Ectodermal cell (in vitro differentiated cells): ENCODE measurements at regions not wholly inside any gene's neighbourhood (a gene's known extent, or its start where the extent isn't known, plus 50 kb on each side); places are given as distances from the start of the nearest gene placed in this dataset.

Experiments used
- H3K27ac ChIP-seq: 2 replicates; pipeline ENCODE4 v1.7.0; 2013; ENCODE audit warnings: mild to moderate bottlenecking, low read depth, low read length; ENCODE audit not compliant: insufficient read depth, poor library complexity, severe bottlenecking
- H3K27me3 ChIP-seq: 2 replicates; pipeline ENCODE4 v1.7.0; 2013; ENCODE audit warnings: mild to moderate bottlenecking, low read length; ENCODE audit not compliant: insufficient read depth, control insufficient read depth, poor library complexity, severe bottlenecking
- H3K36me3 ChIP-seq: one replicate; pipeline ENCODE4 v1.7.0; 2013; ENCODE audit warnings: low read length; ENCODE audit not compliant: control insufficient read depth, insufficient read depth
- H3K4me1 ChIP-seq: one replicate; pipeline ENCODE4 v1.7.0; 2013; ENCODE audit warnings: low read length; ENCODE audit not compliant: control insufficient read depth, insufficient read depth
- H3K4me3 ChIP-seq: 2 replicates; pipeline ENCODE4 v1.7.0; 2013; ENCODE audit warnings: low read depth, low read length, control low read depth; ENCODE audit not compliant: insufficient read depth
- H3K9me3 ChIP-seq: 2 replicates; pipeline ENCODE4 v1.7.0; 2013; ENCODE audit warnings: mild to moderate bottlenecking, low read length, moderate library complexity; ENCODE audit not compliant: control insufficient read depth
- WGBS, 2 experiments: methylation state at CpG; one replicate each; pipeline ENCODE4 v1.1.7; 2013; ENCODE audit warnings: missing lambda C conversion rate in 2 of 2; 5-methylcytosine and 5-hydroxymethylcytosine counted together

GRCh38 chr10:85008488-85009184, 680.2 kb downstream of the CCSER2 start:
- Histone ChIP-seq H3K4me3 (no peak overlapping the region), H3K27me3 (no peaks in the 10 kb centered on the region), H3K36me3 (no peaks in the 10 kb centered on the region), H3K4me1 (no peaks in the 10 kb centered on the region), H3K9me3 (no peaks in the 10 kb centered on the region), H3K27ac (no peak overlapping the region)
- 89 to 91% methylated on average over 5 to 6 of the region's 6 CpGs for WGBS, 2 experiments

GRCh38 chr10:85012305-85012704, 683.9 kb downstream of the CCSER2 start:
- no peak overlapping the region for H3K4me3 ChIP-seq
- H3K27ac ChIP-seq, result no peak overlapping the region
- H3K9me3 ChIP-seq, result no peaks in the 10 kb centered on the region
- WGBS, 2 experiments, result 94 to 100% methylated on average over 1 to 2 of the region's 2 CpGs
- no peaks in the 10 kb centered on the region for H3K4me1 ChIP-seq
- H3K27me3 ChIP-seq, result no peaks in the 10 kb centered on the region
- H3K36me3 ChIP-seq, result no peaks in the 10 kb centered on the region

GRCh38 chr10:85026878-85027467, 698.6 kb downstream of the CCSER2 start:
- H3K27me3 ChIP-seq, result no peaks in the 10 kb centered on the region
- H3K4me3 ChIP-seq, result no peak overlapping the region
- no peaks in the 10 kb centered on the region for H3K36me3 ChIP-seq
- no peak overlapping the region for H3K27ac ChIP-seq
- peaks cover 3% of the 10 kb centered on the region for H3K9me3 ChIP-seq
- H3K4me1 ChIP-seq, result no peaks in the 10 kb centered on the region

- WGBS, 2 experiments, result 82 to 91% methylated on average over 1 of the region's 1 CpG
- Histone ChIP-seq H3K27me3 (no peaks in the 10 kb centered on the region), H3K36me3 (no peaks in the 10 kb centered on the region), H3K9me3 (peaks cover 3% of the 10 kb centered on the region), H3K27ac (no peak overlapping the region), H3K4me1 (no peaks in the 10 kb centered on the region), H3K4me3 (no peak overlapping the region)
Observed at GRCh38 chr10:85032981-85033380, 704.6 kb downstream of the CCSER2 start.

DNA sequence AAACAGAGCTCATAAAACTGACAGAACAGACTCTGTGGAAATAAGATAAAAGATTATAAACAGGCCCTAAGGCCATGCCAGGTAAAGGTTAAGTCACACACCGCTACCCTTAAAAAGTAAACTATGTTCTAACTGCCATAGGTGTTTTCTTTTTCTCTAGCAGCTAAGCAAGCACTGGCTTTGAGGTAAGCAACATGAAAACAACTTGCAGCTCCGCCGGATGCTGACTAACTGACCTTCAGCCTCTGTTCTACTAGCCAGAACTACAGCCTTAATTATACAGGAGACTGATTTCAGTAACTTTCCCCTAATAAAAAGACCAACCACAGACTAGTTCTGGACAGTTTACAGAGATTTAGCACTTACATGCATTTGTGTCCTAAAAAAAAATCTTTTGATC, 708.3 kb downstream of the CCSER2 start:
- Histone ChIP-seq H3K4me1 (no peaks in the 10 kb centered on the region), H3K36me3 (no peaks in the 10 kb centered on the region), H3K27me3 (no peaks in the 10 kb centered on the region), H3K4me3 (no peak overlapping the region), H3K27ac (no peak overlapping the region), H3K9me3 (peaks cover 3% of the 10 kb centered on the region)
- 88 to 93% methylated on average over 3 of the region's 3 CpGs for WGBS, 2 experiments

DNA sequence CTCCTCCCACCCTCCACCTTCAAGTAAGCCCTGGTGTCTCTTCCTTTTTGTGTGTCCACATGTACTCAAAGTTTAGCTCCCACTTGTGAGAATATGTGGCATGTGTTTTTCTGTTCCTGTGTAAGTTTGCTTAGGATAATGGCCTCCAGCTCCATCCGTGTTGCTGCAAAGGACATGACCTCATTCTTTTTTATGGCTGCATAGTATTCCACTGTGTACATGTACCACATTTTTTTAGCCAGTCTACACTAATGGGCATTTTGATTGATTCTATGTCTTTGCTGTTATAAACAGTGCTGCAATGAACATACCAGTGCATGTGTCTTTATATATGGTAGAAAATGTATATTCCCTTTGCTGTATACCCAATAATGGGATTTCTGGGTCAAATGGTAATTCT, 710.9 kb downstream of the CCSER2 start:
- 80 to 88% methylated on average over 1 of the region's 1 CpG for WGBS, 2 experiments
- Histone ChIP-seq H3K9me3 (peaks cover 3% of the 10 kb centered on the region), H3K36me3 (no peaks in the 10 kb centered on the region), H3K27me3 (no peaks in the 10 kb centered on the region), H3K27ac (no peak overlapping the region), H3K4me1 (no peaks in the 10 kb centered on the region), H3K4me3 (no peak overlapping the region)

GRCh38 chr10:85043207-85043606, 714.8 kb downstream of the CCSER2 start:
- Histone ChIP-seq H3K4me3 (no peak overlapping the region), H3K27me3 (no peaks in the 10 kb centered on the region), H3K4me1 (no peaks in the 10 kb centered on the region), H3K9me3 (peaks cover 3% of the 10 kb centered on the region), H3K36me3 (no peaks in the 10 kb centered on the region), H3K27ac (no peak overlapping the region)
- 29 to 46% methylated on average over 5 of the region's 5 CpGs for WGBS, 2 experiments

DNA sequence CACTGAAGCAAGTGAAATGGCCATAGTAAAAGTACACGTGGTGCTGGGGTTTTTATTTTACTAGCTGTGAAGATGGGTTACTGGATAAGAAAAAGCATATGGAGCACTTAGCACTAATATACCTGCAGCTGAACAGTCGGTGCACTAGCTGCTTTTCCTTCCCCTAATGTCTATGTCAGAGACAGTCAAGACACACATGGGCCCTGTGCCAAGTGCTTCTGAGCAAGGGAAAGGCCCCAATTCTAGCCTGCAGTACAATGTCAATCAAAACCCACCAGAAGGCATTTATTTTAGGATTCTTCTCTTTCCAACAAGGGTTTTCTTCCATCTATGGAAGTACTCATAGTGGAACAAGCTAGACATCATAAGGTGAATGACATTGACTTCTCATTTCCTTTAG, 716.7 kb downstream of the CCSER2 start:
- H3K36me3 ChIP-seq, result no peaks in the 10 kb centered on the region
- H3K9me3 ChIP-seq, result no peaks in the 10 kb centered on the region
- no peak overlapping the region for H3K4me3 ChIP-seq
- no peak overlapping the region for H3K27ac ChIP-seq
- H3K27me3 ChIP-seq, result no peaks in the 10 kb centered on the region
- no peaks in the 10 kb centered on the region for H3K4me1 ChIP-seq
- 94 to 97% methylated on average over 2 of the region's 2 CpGs for WGBS, 2 experiments

- Histone ChIP-seq H3K27me3 (no peaks in the 10 kb centered on the region), H3K4me3 (no peak overlapping the region), H3K27ac (no peak overlapping the region), H3K4me1 (no peaks in the 10 kb centered on the region), H3K36me3 (no peaks in the 10 kb centered on the region), H3K9me3 (no peaks in the 10 kb centered on the region)
- WGBS, 2 experiments, result 92 to 96% methylated on average over 5 of the region's 5 CpGs
Observed at GRCh38 chr10:85047170-85047834, 718.9 kb downstream of the CCSER2 start.

DNA sequence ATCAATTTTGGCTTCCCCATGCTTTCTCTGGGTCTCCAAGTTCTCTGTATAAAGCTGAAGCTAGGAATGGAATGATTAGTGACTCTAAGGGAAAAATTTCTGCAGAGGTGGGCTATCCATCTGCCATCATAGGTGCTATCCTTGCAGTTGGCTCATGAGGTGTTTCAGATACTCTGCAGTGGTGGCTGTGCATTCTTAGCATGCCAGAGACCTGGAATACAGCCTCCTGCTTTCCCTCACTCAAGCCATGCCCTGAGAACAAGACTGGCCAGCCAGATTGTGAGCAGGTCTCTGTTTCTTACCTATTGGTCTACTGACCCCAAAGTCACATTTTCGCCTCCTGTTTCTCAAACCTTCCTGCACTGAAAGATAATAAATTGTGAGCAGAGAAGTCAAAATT, 719.6 kb downstream of the CCSER2 start:
- WGBS, 2 experiments, result 86 to 89% methylated on average over 1 of the region's 1 CpG
- H3K27ac ChIP-seq, result no peak overlapping the region
- no peaks in the 10 kb centered on the region for H3K4me1 ChIP-seq

More for the DNA sequence above, 719.6 kb downstream of the CCSER2 start:
- Histone ChIP-seq H3K4me3 (no peak overlapping the region), H3K36me3 (no peaks in the 10 kb centered on the region), H3K27me3 (no peaks in the 10 kb centered on the region), H3K9me3 (no peaks in the 10 kb centered on the region)
